Right lobe of liver (tissue), 4 donors: ENCODE measurements at regions not wholly inside any gene's neighbourhood (a gene's known extent, or its start where the extent isn't known, plus 50 kb on each side); places are given as distances from the start of the nearest gene placed in this dataset.

Source experiments
- CTCF ChIP-seq, 4 donors: fragments of 200-600 bp in 3 of 4; fragments of 450-650 bp in 1 of 4; IDR thresholded peaks; one replicate each; pipeline versions ENCODE4 v1.5.1 to v1.8.0; 2016 to 2022; ENCODE audit warnings: antibody characterized with exemption in 4 of 4, mild to moderate bottlenecking in 2 of 4
- POLR2A ChIP-seq: fragments of 450-650 bp; IDR thresholded peaks from one replicate; pipeline ENCODE4 v1.6.1; 2017; ENCODE audit warnings: antibody characterized with exemption, mild to moderate bottlenecking
- donor health status: DM: no; HTN: no; CAD: no.
- donor health status: DM: no; HTN: no; CAD: no.
- donor health status: DM: no; HTN: yes; CAD: no.

- no peak for TF ChIP-seq CTCF (IDR thresholded peaks at IDR 0.05)
- TF ChIP-seq POLR2A: no peak
These were observed 238.2 kb downstream of the PTPRU start for GRCh38 chr1:29474274-29475244.
